Stimulated activated CD4-positive, alpha-beta T cell treated with anti-CD3 and anti-CD28 coated beads, Interleukin-1b, Interleukin-23, amount 100 ng/mL, for 4 hours (primary cell): ENCODE measurements at regions not wholly inside any gene's neighbourhood (a gene's known extent, or its start where the extent isn't known, plus 50 kb on each side); places are given as distances from the start of the nearest gene placed in this dataset.

ENCODE experiments used
- DNase-seq, 2 donors: peaks; one replicate each; pipeline ENCODE4 v3.0.0-alpha.2; 2020; ENCODE audit warnings: low read depth in 2 of 2

DNA sequence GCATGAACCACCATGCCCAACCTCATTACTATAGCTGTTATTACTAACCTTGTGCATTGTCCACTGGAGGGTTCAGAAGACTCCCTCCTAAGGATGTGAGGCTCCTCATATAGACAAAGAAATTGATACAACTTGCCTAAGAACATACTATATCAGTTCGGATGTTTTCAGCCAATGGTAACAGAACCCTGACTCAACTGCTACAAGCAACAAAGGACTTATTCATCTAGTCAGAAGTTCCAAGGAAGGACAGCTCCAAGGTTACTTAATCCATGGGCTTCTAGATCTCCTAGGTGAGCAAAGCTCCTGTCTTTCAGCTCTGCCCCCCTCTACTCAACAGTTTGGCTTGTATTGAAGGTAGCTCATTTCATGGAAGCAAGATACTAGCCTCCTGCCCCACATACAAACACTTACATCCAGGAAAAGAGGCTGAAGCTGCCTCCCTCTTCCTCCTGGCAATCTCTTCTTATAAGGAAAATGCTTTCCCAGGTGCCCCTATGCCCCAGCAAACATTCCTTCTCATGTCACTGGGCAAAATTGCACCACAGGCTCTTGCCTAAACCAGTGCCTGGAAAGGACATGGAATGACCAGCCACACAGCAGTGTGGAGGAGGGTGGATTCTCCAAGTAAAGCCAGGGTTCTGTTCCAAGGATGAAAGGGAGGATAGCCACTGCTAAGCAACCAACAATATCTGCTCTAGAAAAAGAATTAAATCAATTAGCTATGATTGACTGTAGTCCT is 497.8 kb downstream of the FOXO1 start:
- DNase-seq: no peak

DNA sequence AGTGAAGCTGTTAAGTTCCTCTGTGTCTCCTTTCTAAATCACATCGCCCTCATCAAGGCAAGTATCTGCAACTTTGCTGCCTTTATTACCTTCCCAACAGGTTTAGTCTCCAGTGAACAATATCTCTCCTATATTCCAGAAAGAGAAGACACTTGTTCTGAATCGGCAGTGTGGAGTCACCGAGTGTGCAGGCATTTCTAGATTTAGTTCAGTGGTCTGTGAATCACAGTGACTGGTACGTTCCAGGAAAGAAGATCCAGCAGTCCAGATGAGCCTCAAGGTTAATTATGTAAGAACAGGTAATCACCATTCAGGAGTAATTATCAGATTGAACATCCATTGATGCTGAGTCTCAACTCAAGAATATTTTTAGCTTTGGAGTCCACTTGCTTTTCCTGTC is 497.0 kb downstream of the FOXO1 start:
- no peak for DNase-seq

GRCh38 chr13:40170091-40170490 is 496.4 kb downstream of the FOXO1 start:
- no peak for DNase-seq

DNA sequence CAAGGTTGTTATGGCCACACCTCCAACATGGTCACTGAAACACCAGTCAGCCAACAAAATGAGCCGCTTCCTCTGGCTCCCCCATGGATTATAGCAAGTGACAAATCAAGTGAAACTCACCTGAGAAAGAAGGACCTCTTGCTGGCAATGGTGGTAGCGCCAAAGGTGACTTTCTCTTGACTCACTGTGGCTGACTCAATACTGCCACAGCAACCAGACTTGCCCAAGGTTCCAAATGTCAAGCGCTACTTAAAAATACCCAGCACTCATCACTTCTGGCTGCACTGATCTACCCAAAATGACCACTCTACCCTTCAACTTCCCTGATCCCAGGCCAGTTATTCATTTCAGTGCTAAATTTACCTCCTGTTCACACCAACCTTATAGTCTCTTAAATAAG is 495.5 kb downstream of the FOXO1 start:
- DNase-seq: no peak

DNA sequence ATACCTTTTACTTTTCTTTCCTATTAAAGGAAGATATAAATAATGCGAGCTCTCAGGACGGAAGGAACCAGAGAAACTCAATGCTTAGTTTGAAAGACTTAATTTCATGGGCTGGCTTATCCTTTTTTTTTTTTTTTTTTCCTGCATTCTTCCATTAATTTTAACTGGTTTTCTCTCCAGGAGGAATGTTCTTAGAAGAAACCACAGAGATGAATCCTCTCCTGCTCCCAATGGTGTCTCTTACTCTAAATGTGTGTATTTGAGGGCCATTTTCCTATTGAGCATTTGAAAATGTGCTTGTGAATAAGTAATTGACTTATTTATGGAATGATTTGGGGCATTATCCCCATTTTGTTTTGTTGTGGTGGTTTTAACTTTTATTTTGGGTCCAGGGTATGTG is 494.9 kb downstream of the FOXO1 start:
- no peak for DNase-seq

DNA sequence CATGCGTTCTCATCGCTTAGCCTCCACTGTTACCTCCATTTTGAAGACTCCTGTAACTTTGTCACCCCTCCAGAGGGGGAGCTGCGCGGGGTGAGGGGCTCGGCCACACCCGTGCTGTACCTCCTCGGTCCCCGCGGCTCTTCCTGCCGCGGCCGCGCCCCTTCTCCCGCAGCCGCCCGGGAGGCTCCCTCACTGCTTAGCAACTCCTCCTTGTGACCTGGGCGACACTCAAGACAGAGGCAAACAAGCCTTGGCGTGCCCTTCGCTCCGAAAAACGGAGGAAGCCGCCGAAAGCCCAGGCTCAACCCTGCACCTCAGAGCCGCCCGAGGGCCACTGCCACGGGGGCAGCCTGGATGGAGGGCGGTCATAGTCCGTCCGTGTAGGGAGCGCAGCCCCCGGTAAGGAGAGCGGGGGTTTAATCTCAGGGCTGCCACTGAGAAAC is 494.3 kb downstream of the FOXO1 start:
- no peak for DNase-seq

GRCh38 chr13:40172878-40173277 is 493.6 kb downstream of the FOXO1 start:
- no peak for DNase-seq

GRCh38 chr13:40175639-40176038 is 490.8 kb downstream of the FOXO1 start:
- DNase-seq: no peak

- DNase-seq: no peak
Measured at GRCh38 chr13:40176242-40176641, 490.2 kb downstream of the FOXO1 start.

- DNase-seq: no peak
Measured at GRCh38 chr13:40178130-40178529, 488.3 kb downstream of the FOXO1 start.

- no peak for DNase-seq
Measured at GRCh38 chr13:40179445-40180281, 486.8 kb downstream of the FOXO1 start.

DNA sequence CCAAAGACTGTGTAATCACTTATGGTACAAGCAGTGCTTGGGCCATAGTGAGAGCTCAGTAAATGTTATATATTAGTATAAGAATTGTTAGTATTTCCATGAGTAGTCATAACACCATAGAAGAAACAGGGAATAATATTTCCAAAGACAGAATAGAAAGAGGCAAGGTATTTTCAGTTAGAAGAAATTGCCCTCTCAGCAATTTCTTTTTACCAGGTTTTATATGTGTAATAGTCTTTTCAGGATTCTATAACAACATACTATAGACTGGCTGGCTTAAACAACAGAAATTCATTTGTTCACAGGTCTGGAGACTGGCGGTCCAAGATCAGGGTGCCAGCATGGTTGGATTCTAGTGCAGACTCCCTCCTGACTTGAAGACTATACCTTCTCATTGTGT is 485.7 kb downstream of the FOXO1 start:
- DNase-seq: no peak

GRCh38 chr13:40181203-40181845 is 485.1 kb downstream of the FOXO1 start:
- no peak for DNase-seq

DNA sequence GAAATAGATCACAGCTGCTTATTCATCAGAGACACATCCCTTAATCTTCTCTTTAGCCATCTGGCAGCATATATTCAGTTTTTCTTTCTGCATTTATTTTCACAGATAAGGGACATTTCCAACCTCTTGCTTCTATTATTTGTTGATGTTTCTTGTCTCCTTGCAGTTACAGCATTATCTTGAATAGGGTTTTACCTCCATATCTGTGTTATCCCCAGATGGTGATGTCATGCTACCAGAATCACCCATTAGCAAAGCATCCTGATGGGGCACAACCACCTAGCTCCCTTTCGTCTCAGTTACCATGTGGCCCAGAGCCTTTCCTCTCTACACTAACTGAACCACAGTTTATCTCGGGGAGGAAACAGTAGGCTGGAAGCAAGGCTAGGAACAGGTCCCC is 483.9 kb downstream of the FOXO1 start:
- DNase-seq: no peak

DNA sequence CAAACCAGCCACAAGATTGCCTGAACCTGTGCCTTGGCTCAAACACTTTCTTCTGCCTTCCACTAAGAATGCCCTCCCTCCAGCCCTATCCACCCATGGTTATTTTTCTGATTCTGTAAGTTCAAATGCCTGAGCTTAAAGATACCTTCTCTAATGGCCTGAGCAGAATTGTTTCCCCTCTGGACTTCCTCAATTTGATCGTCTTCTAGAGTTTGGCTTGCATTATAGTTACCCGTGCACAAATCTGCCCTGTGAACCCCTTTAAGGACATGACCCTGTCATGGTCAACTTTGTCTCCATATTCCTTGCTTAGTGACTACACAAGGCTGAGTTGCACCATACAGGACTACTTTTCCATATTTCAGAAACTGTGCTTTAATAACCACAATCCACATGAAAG is 481.0 kb downstream of the FOXO1 start:
- no peak for DNase-seq

GRCh38 chr13:40186041-40186440 is 480.4 kb downstream of the FOXO1 start:
- no peak for DNase-seq

DNA sequence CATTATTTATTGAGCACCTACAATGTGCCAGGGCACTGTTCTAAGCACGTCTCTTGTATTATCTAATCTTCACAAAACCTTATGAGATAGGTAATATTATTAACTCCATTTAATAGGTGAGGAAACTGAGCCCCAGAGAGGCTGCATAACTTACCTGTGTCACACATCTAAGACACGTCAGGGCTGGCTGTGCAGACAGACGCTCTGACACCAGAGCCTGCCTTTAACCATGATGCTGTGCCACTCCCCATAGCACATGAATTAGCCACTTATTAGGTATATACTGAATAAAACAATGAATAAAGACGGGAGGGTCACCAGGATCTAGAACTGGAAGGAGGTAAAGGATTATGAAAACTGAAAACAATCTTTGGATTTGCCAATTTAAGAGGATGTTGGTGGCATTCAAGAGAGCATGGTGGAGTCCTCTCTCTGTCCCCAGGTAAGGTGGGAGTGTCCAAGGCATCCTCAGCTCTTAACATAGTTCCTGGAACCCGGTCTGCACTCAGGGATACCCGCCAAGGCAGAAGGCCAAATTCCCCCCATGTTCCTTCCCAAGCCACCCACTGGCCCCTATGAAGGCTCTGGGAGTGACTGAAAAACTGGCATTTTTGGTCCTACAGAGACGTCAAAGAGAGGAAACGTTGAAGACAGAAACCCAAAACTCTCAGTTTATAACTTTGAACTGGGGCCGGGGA is 479.7 kb downstream of the FOXO1 start:
- no peak for DNase-seq

- peak in 1 of 2 donors; percentile 24 for DNase-seq
Measured at GRCh38 chr13:40187324-40187795, 479.1 kb downstream of the FOXO1 start.

- peak in 1 of 2 donors; percentile 33 for DNase-seq
Measured at GRCh38 chr13:40187841-40188591, 478.4 kb downstream of the FOXO1 start.

DNA sequence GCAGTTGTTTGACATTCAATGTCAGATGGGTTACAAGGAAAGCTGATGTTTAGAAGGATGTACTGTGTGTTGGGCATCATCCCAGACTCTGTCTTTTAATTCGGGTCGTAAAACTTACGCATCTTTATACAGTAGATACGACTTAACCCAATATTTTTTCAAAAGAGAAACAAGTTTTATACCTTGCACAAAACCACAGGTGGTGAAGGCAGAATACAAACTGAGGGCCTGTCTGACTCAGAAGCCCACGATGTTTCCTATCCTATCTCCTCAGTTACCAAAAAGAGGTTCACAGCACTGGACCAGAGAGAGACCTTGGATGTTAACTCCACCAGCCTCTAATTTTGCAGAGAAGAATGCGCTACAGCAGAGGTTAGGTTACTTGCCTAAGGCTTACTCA is 477.0 kb downstream of the FOXO1 start:
- no peak for DNase-seq
